Stimulated activated CD8-positive, alpha-beta memory T cell treated with anti-CD3 and anti-CD28 coated beads, Interleukin-7, amount 100 ng/mL, for 48 hours (primary cell): ENCODE measurements at regions not wholly inside any gene's neighbourhood (a gene's known extent, or its start where the extent isn't known, plus 50 kb on each side); places are given as distances from the start of the nearest gene placed in this dataset.

Experiments used
- DNase-seq, 2 donors: peaks; one replicate each; pipeline ENCODE4 v3.0.0-alpha.2; 2020; ENCODE audit warnings: low read depth in 1 of 2; ENCODE audit errors: extremely low read depth in 1 of 2

DNA sequence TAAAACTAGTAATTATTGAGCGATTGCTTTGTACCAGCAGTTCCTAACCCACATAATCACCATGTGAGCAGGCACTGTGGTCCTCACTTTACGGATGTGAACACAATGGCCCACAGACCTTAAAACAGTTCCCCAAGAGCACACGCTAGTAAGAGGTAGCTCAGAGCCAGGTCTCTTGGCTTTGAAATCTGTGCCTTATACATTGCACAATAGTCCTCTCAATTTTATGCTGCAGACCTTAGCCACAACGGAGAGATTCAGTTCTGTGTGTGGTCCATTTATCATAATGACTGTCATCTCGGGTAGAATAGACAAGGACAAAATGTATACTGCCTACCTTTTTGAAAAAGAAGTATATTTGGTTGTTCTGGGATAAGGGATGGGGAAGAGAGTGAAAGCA lies 289.0 kb upstream of the ANKRD55 start:
- DNase-seq = no peak

DNA sequence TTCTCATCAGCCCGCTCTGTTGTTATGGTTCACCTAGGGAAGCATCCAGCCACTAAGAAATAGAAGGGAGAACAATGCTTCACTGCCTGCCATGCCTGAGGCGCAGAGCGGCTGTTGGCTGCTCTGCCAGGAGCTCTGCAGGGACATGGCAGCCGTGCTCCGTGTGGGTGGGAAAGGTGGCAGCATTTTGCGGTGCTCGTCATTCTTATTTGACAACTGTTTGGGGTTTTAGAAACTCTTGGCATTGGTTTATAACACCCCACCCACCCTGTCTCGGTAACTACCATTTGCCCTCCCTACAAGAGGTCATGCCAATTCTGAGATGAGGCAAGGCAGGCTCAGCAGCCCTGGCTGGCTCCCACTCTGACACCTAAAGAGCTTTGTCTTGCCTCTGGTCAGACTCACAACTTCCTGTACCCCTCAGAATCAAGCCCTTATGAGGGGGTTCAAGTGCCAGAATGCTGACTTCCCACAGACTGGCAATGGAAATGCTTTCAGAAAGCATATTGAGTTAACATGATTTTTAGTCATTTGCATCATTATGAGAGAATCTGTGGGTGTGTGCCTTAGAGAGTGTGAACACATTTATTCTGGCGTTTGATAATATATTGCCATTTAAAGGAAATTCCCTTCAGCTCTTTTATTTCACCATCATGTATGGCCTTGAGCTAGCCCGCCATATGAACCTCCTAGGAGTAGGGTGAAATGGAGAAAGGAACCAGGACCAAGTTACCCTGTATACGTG lies 288.0 kb upstream of the ANKRD55 start:
- no peak for DNase-seq

DNA sequence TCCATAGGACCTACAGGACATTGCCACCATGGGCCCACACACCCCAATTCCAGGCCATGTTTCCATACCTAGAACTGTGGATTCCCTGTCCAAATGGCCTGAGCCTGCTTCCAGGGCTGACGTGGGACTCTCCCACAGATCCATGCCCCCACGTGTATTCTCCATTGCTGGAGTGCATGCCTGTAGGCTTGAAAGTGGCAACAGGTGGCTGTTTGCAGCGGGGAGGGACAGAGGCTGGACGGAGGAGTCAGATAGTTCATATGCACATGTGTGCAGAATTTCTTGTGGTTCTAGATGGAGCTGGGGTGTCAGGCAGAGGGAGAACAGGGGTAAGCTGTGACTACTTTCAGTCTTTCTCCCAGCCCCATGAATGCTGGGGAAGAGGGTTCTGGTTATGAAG lies 285.7 kb upstream of the ANKRD55 start:
- no peak for DNase-seq

DNA sequence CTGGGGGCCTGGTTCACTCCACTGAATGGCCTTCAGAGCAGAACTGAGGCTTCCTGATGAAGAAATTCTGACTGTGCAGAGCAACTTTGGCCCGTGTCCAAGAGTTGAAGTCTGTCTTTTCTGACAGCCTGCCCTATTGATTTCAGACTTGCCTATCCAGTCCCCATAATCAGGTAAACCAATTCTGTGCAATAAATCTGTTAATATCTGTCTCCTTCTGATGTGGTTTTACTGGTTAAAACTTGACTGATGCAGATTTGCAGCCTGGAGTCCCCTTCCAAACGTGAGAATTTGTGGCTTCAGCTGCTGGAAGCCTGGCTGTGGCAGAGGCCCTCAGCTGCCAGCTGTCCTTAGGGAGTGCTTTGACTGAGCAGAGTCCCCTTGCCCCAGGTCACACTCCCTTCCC lies 283.9 kb upstream of the ANKRD55 start:
- DNase-seq = no peak

DNA sequence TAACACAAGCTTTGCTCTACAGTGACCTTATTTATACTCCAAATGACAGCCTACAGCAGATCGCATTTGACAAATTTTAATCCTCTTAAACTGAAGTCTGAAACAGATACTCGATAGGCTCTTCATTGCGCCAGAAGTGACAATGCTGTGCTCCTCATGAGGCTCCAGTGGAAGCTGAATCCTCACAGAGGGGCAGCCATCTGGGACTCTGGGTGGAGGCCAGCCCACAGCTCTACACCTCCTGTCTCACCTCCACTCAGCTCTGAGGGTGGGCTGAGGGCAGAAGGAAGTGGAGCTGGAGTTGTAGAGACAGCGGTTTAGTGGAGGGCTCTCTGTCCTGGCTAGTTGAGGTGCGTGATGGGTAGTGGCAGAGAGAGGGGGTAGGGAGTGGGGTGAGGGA lies 283.3 kb upstream of the ANKRD55 start:
- no peak for DNase-seq

DNA sequence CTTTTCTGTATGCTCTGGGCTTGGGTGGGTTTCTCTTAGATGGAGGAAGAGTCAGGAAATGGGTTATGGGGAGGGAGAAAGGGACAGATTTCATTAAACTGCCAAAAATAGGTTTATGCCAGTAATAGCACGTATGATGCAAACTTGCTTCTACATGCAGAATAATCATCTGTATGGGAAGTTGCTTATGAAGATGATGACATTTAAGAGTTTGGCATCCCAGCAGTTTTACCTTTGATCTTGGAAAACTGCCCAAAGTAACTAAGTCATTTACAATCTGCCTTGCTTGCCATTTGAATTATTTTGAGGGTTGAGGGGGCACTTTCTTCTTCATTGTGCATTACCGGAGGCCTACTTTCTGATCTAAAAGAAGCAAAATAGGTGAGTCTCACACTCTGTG lies 282.9 kb upstream of the ANKRD55 start:
- no peak for DNase-seq

DNA sequence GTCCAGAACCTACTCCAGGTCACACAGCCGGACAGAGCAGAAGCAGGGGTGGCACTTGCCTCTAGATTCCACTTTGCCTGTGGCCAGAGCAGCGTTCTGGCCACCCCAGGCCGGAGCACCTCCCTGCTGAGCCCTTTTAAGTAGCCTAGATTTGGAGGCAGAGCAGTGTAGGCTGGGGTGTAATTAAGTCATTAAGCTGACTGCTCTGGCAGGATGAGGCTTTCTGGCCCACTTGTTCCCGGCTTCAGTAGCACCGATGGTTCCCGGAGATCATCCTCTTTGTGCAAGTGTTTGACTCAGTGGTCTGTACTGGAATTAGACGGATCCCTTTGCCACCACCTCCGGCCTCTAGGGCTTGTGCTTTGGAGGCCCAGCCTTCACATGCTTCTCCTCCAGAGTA lies 281.9 kb upstream of the ANKRD55 start:
- DNase-seq = no peak

DNA sequence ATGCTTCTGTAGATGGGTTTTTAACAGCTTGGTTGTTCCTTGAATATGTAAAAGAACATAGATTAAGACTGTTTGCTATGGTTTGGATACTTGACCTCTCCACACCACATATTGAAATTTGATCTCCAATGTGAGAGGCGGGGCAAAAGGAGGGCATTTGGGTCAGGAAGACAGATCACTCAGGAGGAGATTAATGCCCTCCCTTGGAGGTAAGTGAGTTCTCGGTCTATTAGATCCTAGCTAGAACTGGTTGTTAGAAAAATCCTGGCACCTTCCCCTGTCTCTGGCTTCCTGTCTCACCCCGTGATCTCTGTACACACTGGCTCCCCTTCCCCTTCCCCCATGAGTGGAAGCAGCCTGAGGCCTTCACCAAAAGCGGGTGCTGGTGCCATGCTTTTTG lies 281.1 kb upstream of the ANKRD55 start:
- DNase-seq = no peak

DNA sequence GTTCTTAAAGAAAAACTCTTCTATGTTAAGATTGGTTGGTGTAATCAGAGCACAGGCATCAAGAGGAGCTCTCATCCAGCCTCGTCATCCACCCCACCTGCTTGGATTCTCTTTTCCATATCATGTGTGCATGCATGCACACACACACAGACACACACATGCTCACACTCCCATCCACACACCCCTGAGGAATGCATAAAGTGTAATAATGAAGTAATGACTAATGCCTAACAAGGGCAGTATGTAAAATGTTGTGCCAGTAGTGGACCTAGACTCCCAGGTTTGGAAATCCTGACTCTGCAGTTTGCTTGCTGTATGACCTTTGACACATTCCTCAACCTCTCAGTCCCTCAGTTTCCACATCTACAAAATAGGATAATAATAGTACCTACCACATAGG lies 280.0 kb upstream of the ANKRD55 start:
- no peak for DNase-seq

DNA sequence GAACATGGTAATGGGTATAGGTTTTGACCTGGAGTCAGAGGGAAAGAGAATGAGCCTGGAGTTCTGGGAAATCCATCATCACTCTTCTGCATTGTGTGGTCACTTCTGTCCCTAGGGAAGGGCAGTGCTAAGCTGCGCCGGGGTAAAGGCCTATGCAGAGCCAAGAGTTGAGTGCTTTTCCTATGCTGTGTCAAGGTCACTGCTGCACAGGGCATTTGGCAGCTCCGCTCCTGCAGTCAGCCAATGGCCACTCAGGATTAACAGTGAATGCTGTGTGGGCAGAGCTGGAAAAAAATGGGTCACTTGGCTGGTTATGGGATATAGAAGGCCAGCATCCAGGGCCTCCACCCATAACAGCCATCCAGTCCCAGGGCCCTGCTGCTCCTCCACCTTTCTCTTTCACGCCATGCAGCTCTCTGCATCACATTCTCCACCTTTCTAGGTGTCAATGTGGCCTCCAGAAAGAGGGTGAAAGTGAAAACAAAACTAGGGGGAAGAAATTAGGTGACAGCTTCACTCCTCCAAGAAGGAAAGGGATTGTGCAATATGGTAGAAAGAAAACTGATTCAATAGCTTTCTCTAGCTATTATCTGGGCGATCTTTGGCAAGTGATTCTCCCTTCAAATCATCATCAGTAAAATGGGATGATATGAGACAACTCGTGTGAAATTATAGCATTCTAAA lies 279.3 kb upstream of the ANKRD55 start:
- DNase-seq = no peak

DNA sequence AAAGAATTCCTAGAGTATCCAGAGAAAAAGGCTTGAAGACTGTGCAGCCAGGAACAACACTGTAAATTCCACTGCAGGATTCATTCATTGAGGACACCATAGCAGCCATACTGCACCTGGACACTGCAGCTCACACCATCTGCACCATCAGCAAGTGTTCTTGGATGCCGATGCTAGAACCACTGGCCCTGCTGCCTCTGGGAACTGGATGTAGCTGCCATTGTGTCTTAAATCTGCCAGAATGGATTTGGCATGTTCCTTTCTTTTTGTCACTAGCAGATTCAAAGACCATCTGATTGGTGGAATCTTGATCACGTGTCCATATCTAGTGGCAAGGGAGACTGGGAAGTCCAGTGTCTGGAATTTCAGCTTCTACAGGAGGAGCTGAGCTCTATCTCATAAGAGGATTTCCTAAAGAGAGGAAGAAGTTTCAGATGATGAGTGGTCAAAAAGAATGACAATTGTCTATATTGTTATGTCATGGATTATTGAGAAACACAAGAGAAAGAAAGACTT lies 278.3 kb upstream of the ANKRD55 start:
- DNase-seq = no peak

DNA sequence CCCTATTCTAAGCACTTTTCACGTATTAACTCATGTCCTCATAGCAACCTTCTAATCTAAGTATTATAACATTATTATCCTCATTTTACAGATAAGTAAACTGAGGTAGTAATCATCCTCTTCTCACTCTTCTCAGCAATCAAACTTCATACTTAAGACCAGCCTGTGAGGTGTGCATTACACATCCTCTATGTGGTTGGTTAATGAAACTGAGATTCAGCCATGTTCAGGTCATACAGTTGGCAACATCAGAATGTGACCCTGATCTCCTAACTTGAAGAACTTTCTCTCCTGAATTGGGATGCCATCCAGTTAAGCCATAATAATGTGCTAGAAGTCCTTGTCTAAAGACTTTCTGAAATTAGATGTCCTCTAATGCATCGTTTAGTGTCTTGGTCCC lies 275.1 kb upstream of the ANKRD55 start:
- DNase-seq = no peak

DNA sequence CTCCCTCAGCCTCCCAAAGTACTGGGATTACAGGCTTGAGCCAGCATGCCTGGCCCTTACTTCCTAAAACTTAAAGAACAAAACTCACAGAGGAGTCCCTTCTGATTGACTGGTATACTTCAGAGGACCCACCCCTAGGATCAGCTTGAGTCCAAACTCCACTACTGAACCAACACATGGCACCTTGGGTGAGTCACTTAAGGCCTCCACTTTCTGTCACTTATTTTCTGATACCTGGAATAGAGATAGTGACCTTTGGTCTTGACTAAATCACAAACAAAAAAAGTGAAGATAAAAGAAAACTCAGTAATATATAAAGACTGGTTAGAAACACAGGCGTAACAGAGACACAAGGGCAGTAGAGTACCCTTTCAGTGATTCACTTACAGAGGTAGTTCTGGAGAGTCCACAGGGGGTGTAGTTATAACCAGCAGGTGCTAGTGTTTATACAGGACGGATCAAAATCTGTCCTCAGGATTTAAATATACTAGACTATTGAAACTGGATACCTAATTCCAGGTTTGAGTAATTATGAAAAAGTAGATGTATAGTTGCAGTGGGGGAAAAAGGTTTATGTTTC lies 274.3 kb upstream of the ANKRD55 start:
- no peak for DNase-seq

DNA sequence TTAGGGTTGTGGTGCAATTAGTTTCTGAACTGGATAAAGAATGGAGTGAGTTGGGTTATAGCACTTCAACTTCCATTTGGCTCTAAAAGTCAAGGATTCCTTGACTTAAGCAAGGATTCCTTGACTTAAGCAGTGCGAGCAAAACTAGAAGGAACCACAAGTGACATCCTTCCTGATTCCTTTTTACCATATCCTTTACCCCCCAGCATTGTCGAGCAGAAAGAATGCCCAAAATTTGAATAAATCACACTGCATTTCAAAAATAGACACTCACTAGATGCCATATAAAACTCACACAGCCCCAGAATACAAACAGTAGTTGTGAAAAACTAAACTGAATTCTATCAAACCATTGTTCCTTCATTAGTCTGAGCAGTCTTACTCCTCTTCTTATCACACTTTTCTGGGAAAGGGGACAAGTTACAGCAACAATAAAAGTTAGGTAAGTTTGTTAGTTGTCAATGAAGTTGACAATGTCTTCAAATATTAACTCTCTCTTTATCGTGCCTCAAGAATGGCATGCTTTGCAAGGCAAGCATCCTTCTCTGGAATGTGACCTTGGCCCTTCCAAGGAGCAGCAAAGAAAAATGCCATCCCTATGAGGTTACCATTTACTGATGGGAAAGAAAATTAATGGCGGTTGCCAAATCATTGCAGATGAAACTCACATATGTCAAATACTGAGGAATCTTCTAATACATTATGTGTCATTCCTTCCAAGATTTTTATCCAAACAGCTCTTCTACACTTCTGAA lies 273.3 kb upstream of the ANKRD55 start:
- DNase-seq = no peak

DNA sequence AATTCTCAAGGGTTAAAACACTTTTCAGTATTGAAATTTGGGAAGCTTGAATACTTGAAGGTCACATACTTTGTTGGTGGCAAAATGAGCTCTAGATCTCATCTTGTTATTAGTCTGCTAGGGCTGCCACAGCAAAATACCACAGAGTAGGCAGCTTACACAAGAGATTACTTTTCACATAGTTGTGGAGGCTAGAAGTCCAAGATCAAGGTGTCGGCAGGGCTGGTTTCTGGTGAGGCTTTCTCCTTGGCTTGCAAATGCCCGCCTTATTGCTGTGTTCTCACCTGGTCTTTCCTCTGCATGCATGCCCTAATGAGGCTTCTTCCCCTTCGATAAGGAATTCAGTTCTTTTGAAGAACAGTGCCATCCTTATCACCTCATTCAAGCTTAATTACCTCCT lies 270.8 kb upstream of the ANKRD55 start:
- DNase-seq = no peak

DNA sequence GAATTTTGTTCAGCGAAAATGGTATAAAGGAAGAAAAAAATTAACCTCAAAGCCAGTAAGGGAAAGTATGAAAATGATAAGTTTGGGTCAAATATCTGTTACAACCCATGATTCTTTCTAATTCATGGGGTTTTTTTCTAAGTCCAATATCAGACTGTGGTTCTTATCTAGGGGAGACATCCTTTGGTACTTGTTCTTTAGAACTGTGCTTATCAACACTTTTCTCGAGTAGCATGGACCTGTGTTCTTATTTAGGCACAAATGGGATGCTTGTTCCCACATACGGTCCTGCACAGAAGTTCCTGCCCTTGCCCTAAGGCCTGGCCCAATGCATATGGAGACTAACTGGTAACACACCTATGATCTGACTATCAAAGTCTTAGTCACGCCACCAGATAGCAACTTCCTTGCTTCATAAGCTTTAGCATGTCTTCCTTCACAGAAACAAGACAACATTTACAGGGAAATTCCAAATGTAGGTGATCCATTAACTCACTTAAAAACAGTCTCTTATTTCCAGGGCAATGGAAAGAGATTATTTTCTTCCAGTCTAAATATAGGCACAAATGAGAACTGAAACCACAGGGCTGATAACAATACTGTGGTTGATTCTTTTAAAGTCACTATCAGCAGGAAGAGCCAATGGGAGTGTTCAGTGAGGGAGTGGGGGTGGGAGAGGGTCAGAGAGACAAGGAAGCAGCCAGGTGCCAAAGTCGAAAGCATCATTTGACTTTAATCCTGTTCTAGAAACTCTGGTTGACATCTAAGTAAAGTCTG lies 268.8 kb upstream of the ANKRD55 start:
- DNase-seq = no peak

DNA sequence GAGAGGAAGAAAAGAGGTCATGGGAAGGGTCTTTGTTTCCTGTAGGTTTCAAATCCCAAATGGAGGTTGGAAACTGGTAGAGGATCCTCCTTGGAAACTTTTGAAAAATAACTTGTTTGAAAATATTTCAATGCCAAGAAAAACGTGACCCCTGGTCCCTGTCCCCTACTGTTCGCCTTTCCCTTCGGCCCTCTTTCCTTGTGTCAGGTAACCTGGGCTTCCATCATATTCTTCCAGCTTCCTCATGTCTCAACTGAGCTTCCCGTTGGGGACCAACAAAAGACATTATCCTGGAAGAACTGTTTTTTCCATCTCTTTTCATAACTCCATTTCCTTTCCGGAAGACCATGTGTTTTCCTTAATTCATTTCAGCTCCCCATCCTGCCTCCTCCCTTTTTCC lies 266.8 kb upstream of the ANKRD55 start:
- DNase-seq = no peak

DNA sequence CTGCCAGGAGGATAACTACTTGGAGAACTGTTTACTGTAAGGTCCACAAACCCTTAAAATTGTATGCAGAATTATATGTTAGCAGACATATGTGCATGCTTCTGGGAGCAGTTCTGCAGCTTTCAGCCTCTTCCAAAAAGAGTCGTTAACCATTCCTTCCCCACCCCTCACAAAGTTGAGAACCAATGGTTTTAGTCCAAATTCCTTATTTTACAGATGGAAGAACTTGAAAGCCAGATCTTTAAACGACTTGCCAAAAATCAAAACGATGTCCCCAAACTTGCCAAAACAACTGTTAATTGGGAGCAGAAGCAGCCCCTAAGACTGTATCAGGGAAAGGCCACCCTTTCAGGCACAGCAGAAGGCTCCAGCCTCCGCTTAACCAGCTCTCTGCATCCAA lies 266.4 kb upstream of the ANKRD55 start:
- no peak for DNase-seq

DNA sequence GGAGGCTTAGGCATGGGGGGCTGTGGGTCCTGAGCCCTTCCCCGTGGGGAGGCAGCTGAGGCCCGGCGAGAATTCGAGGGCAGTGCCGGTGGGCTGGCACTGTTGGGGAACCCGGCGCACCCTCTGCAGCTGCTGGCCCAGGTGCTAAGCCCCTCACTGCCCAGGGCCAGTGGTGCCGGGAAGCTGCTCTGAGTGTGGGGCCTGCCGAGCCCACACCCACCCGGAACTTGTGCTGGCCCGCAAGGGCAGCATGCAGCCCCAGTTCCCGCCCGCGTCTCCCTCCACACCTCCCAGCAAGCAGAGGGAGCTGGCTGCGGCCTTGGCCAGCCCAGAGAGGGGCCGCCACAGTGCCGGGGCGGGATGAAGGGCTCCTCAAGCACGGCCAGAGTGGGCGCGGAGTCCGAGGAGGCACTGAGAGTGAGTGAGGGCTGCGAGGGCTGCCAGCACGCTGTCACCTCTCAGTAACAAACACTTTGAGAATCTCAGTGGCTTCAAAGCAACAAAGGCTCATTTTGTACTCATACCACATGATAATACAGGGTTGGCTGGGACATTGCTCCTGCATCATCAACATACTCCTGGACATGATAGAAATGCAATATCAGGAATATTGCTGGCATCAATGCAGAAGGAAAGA lies 265.7 kb upstream of the ANKRD55 start:
- no peak for DNase-seq

DNA sequence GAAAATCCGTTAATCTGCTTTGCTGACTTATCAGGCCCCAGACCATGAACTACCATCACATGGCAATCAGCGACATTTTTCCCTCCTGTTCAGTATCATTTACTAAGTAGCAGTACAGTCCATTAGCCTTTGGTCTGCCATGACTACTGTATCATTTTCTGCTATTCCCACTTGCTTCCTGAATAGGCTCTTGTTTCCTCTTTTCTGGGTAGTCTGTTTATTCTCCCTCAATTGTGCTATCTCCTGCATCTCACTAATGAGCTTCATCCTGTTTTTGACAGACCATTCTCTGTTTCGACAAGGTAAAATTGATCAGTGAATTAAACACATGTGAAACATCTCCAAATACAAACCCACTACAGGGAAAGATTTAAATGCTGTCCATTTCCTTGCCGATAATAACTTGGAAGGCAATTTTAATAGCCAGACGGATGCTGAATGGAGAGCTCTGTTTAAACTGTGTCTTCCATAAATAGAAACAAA lies 263.5 kb upstream of the ANKRD55 start:
- no peak for DNase-seq
